Activated CD4-positive, alpha-beta memory T cell treated with anti-CD3 and anti-CD28 coated beads for 36 hours (primary cell): ENCODE measurements at regions not wholly inside any gene's neighbourhood (a gene's known extent, or its start where the extent isn't known, plus 50 kb on each side); places are given as distances from the start of the nearest gene placed in this dataset.

ENCODE experiments used
- CTCF ChIA-PET: fragments of 350-600 bp; sonication (Branson Sonifier 250); formaldehyde crosslinking; loops from one replicate; lab custom pipeline; 2021; ENCODE audit warnings: antibody characterized with exemption, inconsistent platforms; lab: Charles Lee
- POLR2A ChIA-PET: fragments of 350-600 bp; sonication (Branson Sonifier 250); formaldehyde crosslinking; loops from one replicate; lab custom pipeline; 2021; ENCODE audit warnings: antibody characterized with exemption; lab: Charles Lee
- DNase-seq: peaks from one replicate; pipeline ENCODE4 v3.0.0-alpha.2; 2020
- H3K27ac Mint-ChIP-seq: one replicate; pipeline ENCODE4 v1.8.0; 2021; ENCODE audit warnings: mixed read lengths
- H3K27me3 Mint-ChIP-seq: one replicate; pipeline ENCODE4 v1.8.0; 2021; ENCODE audit warnings: mixed read lengths
- H3K36me3 Mint-ChIP-seq: one replicate; pipeline ENCODE4 v1.8.0; 2021; ENCODE audit warnings: mixed read lengths
- H3K4me1 Mint-ChIP-seq: one replicate; pipeline ENCODE4 v1.8.0; 2021; ENCODE audit warnings: low read depth, mixed read lengths
- H3K4me3 Mint-ChIP-seq: one replicate; pipeline ENCODE4 v1.8.0; 2021; ENCODE audit warnings: mild to moderate bottlenecking, mixed read lengths
- H3K9me3 Mint-ChIP-seq: one replicate; pipeline ENCODE4 v1.8.0; 2021; ENCODE audit warnings: mixed read lengths
- intact Hi-C: fragments of 100-400 bp; cut with micrococcal nuclease; formaldehyde crosslinking; loops from one replicate; pipeline ENCODE4 v1.15.1; 2023

GRCh38 chr18:30016179-30016578 is 1026.4 kb downstream of the DSC3 start:
- no peak overlapping the region for H3K27ac Mint-ChIP-seq
- intact Hi-C loops, result no loop called here
- H3K9me3 Mint-ChIP-seq, result peaks cover 18% of the 10 kb centered on the region
- no peak overlapping the region for H3K4me3 Mint-ChIP-seq
- H3K27me3 Mint-ChIP-seq, result no peaks in the 10 kb centered on the region
- CTCF ChIA-PET, result no interaction called here
- no peaks in the 10 kb centered on the region for H3K4me1 Mint-ChIP-seq
- POLR2A ChIA-PET, result no interaction called here
- DNase-seq, result no peak
- H3K36me3 Mint-ChIP-seq, result no peaks in the 10 kb centered on the region

DNA sequence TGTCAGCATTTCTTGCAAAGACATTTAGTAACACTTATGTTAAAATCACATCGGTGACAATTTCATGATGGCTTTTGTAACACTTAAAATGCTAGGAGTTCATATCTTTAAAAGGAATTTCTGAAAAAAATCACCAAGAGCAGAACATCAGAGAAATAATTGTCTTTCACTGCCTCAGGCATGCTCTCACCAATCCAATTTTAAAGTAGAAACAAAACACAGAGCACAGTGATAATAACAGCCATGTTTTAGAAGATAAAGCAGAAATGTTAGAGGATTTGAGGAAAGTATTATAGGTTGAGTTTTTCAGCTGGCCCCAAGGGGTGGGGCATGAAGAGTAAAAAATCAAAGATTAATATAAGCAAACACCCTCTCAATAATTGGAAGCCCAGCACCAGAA is 1037.6 kb downstream of the DSC3 start:
- POLR2A ChIA-PET, result no interaction called here
- no peak overlapping the region for H3K4me3 Mint-ChIP-seq
- intact Hi-C loops, result no loop called here
- CTCF ChIA-PET, result no interaction called here
- no peak overlapping the region for H3K27ac Mint-ChIP-seq
- no peaks in the 10 kb centered on the region for H3K36me3 Mint-ChIP-seq
- no peaks in the 10 kb centered on the region for H3K27me3 Mint-ChIP-seq
- peaks cover 19% of the 10 kb centered on the region for H3K9me3 Mint-ChIP-seq
- no peak for DNase-seq
- H3K4me1 Mint-ChIP-seq, result no peaks in the 10 kb centered on the region

DNA sequence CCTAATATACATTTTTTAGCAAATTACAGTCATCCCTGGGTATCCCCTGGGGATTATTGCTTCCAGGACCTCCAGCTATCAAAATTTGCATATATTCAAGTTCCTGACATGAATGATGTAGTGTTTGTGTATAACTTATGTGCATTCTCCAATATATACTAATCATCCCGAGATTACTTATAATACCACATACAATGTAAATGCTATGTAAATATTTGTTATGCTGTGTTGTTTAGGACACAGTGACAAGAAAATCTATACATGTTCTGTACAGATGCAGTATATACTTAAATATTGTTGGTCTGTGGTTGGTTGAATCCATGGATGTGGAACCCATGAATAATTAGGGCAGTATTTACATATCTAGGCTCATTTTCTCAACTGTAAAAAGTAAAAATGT is 1060.3 kb downstream of the DSC3 start:
- no peak overlapping the region for H3K27ac Mint-ChIP-seq
- H3K4me1 Mint-ChIP-seq, result no peaks in the 10 kb centered on the region
- no peaks in the 10 kb centered on the region for H3K27me3 Mint-ChIP-seq
- peaks cover 29% of the 10 kb centered on the region for H3K9me3 Mint-ChIP-seq
- POLR2A ChIA-PET, result no interaction called here
- no peak overlapping the region for H3K4me3 Mint-ChIP-seq
- DNase-seq, result no peak
- no peaks in the 10 kb centered on the region for H3K36me3 Mint-ChIP-seq
- CTCF ChIA-PET, result no interaction called here
- intact Hi-C loops, result no loop called here

DNA sequence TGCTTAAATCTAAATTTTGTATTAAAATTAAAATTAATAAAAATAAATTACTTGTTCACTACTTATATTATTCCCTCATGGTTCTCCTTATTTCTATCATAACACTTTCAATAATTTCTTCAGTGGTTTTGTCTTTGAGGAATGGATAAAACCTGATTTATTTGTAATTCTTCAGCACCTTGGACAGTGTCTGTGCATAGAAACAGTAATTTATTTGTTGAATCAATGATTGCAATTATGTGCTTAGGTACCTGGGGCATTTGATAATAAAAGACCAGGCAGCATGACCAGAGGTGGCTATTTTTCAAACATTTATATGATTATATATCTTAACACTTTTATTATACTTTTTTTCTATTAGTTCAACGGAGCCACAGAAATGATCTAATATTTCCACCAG is 1062.7 kb downstream of the DSC3 start:
- Mint-ChIP-seq H3K4me1 (no peaks in the 10 kb centered on the region), H3K9me3 (peaks cover 18% of the 10 kb centered on the region), H3K27me3 (no peaks in the 10 kb centered on the region), H3K4me3 (no peak overlapping the region), H3K36me3 (no peaks in the 10 kb centered on the region), H3K27ac (no peak overlapping the region)
- POLR2A ChIA-PET, result no interaction called here
- intact Hi-C loops, result no loop called here
- CTCF ChIA-PET, result no interaction called here
- DNase-seq, result no peak

DNA sequence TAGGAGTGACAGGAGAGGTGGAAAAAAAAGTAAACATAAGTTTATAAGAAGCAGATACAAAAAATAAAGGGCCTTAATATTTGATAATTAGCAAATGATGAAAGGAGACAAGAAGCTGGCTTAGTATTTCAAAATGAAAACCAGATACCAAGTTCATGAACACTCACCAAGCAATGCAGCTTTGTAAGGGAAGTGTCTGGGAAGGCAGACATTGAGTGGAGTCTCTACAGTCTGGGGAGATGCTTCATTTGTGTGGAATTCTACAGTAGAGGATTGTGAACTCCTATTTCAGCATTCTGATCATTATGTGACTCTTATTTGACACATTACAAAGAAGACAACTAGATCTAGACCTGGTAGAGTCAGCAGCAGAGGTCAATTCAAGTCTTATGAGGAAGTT is 1072.7 kb downstream of the DSC3 start:
- CTCF ChIA-PET, result no interaction called here
- Mint-ChIP-seq H3K27ac (no peak overlapping the region), H3K9me3 (peaks cover 17% of the 10 kb centered on the region), H3K36me3 (no peaks in the 10 kb centered on the region), H3K4me3 (no peak overlapping the region), H3K27me3 (no peaks in the 10 kb centered on the region), H3K4me1 (no peaks in the 10 kb centered on the region)
- POLR2A ChIA-PET, result no interaction called here
- DNase-seq, result no peak
- intact Hi-C loops, result no loop called here

DNA sequence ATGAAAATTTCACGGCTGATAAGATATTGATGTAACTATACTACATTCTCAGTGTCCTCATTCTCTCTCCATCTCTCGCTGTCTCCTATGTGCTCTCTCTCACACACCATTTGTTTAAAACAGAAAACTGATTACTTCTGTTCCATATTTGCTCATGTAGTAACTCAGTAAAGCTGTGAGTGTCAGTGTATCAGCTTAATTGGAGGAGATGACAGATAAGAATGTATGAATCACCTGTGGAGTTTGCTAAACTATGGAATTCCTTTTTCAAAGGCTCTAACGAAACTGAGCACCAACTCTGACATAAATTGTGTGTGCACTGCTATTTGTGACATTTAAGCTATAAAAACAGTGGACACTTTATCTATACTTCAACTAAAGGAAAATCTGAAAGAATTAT is 1080.0 kb downstream of the DSC3 start:
- Mint-ChIP-seq H3K4me3 (no peak overlapping the region), H3K27me3 (no peaks in the 10 kb centered on the region), H3K9me3 (peaks cover 17% of the 10 kb centered on the region), H3K4me1 (no peaks in the 10 kb centered on the region), H3K36me3 (no peaks in the 10 kb centered on the region), H3K27ac (no peak overlapping the region)
- ChIA-PET POLR2A (no interaction called here), CTCF (no interaction called here)
- DNase-seq, result no peak
- intact Hi-C loops, result no loop called here

GRCh38 chr18:29960539-29960938 is 1082.0 kb downstream of the DSC3 start:
- intact Hi-C loops, result no loop called here
- no peaks in the 10 kb centered on the region for H3K36me3 Mint-ChIP-seq

GRCh38 chr18:29930231-29930630 is 1112.3 kb downstream of the DSC3 start:
- Mint-ChIP-seq H3K4me1 (no peaks in the 10 kb centered on the region), H3K27me3 (no peaks in the 10 kb centered on the region), H3K27ac (no peak overlapping the region), H3K36me3 (no peaks in the 10 kb centered on the region), H3K9me3 (peaks cover 23% of the 10 kb centered on the region), H3K4me3 (no peak overlapping the region)
- no peak for DNase-seq
- intact Hi-C loops, result no loop called here
- ChIA-PET POLR2A (no interaction called here), CTCF (no interaction called here)

More at GRCh38 chr18:29960539-29960938, 1082.0 kb downstream of the DSC3 start:
- no peaks in the 10 kb centered on the region for H3K4me1 Mint-ChIP-seq
- H3K27me3 Mint-ChIP-seq, result no peaks in the 10 kb centered on the region
- DNase-seq, result no peak
- no peak overlapping the region for H3K27ac Mint-ChIP-seq
- no peak overlapping the region for H3K4me3 Mint-ChIP-seq
- H3K9me3 Mint-ChIP-seq, result peaks cover 21% of the 10 kb centered on the region
- POLR2A ChIA-PET, result no interaction called here
- CTCF ChIA-PET, result no interaction called here

DNA sequence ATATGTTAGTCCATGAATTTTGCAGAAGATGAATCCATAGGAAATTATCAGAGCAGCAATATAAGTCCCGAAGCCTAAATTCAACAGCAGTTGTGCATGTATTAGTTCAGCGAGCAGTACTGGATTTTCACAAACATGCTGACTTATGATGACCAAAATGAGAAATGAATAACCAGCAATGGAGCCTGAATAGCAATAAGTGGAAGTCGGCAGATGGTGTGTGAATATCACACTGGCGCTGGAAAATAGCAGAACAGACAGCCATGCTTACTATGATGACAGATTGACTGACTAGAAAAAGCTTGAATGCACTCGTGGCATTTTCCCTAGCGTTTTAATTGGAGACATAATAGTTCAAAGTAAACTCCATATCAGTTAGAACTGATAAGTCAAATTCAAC is 1114.5 kb downstream of the DSC3 start:
- Mint-ChIP-seq H3K27ac (no peak overlapping the region), H3K9me3 (peaks cover 23% of the 10 kb centered on the region), H3K4me3 (no peak overlapping the region), H3K4me1 (no peaks in the 10 kb centered on the region), H3K36me3 (no peaks in the 10 kb centered on the region), H3K27me3 (no peaks in the 10 kb centered on the region)
- ChIA-PET POLR2A (no interaction called here), CTCF (no interaction called here)
- no peak for DNase-seq
- intact Hi-C loops, result no loop called here

- DNase-seq, result no peak
- H3K36me3 Mint-ChIP-seq, result no peaks in the 10 kb centered on the region
- no peaks in the 10 kb centered on the region for H3K27me3 Mint-ChIP-seq
- H3K4me1 Mint-ChIP-seq, result no peaks in the 10 kb centered on the region
- ChIA-PET POLR2A (no interaction called here), CTCF (no interaction called here)
- no peak overlapping the region for H3K27ac Mint-ChIP-seq
- no peak overlapping the region for H3K4me3 Mint-ChIP-seq
- intact Hi-C loops, result no loop called here
- peaks cover 24% of the 10 kb centered on the region for H3K9me3 Mint-ChIP-seq
Measured at GRCh38 chr18:29925566-29925965, 1117.0 kb downstream of the DSC3 start.

- intact Hi-C loops, result no loop called here
- peaks cover 21% of the 10 kb centered on the region for H3K9me3 Mint-ChIP-seq
- no peak overlapping the region for H3K4me3 Mint-ChIP-seq
- CTCF ChIA-PET, result no interaction called here
- H3K27me3 Mint-ChIP-seq, result no peaks in the 10 kb centered on the region
- POLR2A ChIA-PET, result no interaction called here
- no peak for DNase-seq
- no peaks in the 10 kb centered on the region for H3K36me3 Mint-ChIP-seq
- no peak overlapping the region for H3K27ac Mint-ChIP-seq
- no peaks in the 10 kb centered on the region for H3K4me1 Mint-ChIP-seq
Measured at GRCh38 chr18:29912351-29912750, 1130.2 kb downstream of the DSC3 start.

DNA sequence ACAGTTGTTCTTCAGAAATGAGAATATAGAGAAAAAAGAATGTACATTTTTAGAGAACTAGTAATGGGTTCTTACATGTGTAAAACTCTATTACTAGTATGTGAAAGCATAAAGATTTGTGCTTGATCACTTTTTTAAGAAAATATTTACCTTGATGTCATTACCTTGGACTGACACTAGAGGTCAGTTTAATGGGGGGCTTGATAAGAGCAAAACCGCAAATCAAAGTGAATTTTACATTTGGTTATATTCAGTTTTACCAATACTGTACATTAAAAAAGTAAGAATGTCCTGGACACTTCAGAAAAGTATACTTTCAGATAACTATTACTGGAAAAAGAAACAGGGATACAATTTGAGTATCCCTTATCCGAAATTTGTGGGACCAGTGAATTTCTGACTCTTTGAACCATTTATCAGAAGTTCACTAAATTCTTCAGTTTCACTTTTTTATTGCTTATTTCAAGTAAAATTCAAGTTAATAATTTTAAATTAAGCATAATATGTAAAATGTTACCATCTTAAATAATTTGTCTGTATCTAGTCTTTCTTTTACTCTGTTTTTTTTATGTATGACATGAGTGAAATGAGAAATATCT is 1149.5 kb downstream of the DSC3 start:
- no peak for DNase-seq
- intact Hi-C loops, result no loop called here
- Mint-ChIP-seq H3K27ac (no peak overlapping the region), H3K4me3 (no peak overlapping the region), H3K4me1 (no peaks in the 10 kb centered on the region), H3K36me3 (no peaks in the 10 kb centered on the region), H3K9me3 (peaks cover 16% of the 10 kb centered on the region), H3K27me3 (no peaks in the 10 kb centered on the region)
- ChIA-PET CTCF (no interaction called here), POLR2A (no interaction called here)

DNA sequence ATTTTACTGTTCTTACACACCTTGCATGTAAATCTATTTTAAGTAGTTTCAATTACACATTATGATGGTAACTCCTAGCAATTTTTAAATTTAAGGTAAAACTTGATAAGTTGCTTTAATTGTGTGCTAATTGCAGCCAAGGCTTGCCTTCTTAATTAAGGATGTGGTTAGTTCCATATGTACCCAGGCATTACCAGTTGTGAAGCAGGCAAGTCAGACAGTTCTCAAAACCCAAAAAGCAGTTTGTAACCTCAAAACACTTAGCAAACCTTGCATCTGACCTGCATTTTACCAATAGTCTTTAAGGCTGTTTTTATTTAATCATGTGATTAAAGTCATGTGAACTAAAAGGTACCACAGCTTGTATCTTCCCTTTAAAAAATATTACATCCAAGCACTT is 1159.4 kb downstream of the DSC3 start:
- Mint-ChIP-seq H3K4me3 (no peak overlapping the region), H3K27me3 (no peaks in the 10 kb centered on the region), H3K4me1 (no peaks in the 10 kb centered on the region), H3K36me3 (no peaks in the 10 kb centered on the region), H3K27ac (no peak overlapping the region), H3K9me3 (peaks cover 9% of the 10 kb centered on the region)
- no peak for DNase-seq
- CTCF ChIA-PET, result no interaction called here
- POLR2A ChIA-PET, result no interaction called here
- intact Hi-C loops, result no loop called here
